Adipocyte (in vitro differentiated cells): ENCODE measurements at regions not wholly inside any gene's neighbourhood (a gene's known extent, or its start where the extent isn't known, plus 50 kb on each side); places are given as distances from the start of the nearest gene placed in this dataset.

Experiments used
- DNase-seq: peaks from one replicate; pipeline ENCODE4 v3.0.0-alpha.2; 2015; ENCODE audit warnings: low read depth
- H3K27me3 ChIP-seq: replicated peaks from 2 replicates; pipeline ENCODE4 v1.7.0; 2013; ENCODE audit warnings: mild to moderate bottlenecking, low read length, moderate library complexity; ENCODE audit not compliant: control insufficient read depth, insufficient read depth
- H3K36me3 ChIP-seq: 2 replicates; pipeline ENCODE4 v1.7.0; 2013; ENCODE audit warnings: low read length, mild to moderate bottlenecking, moderate library complexity; ENCODE audit not compliant: control insufficient read depth, insufficient read depth, severe bottlenecking
- H3K4me1 ChIP-seq: 2 replicates; pipeline ENCODE4 v1.7.0; 2013; ENCODE audit warnings: mild to moderate bottlenecking, low read length, moderate library complexity; ENCODE audit not compliant: control insufficient read depth, insufficient read depth
- H3K4me3 ChIP-seq: 2 replicates; pipeline ENCODE4 v1.7.0; 2013; ENCODE audit warnings: mild to moderate bottlenecking, low read length, moderate library complexity
- H3K9ac ChIP-seq: 2 replicates; pipeline ENCODE4 v1.7.0; 2013; ENCODE audit warnings: mild to moderate bottlenecking, low read length, moderate library complexity
- H3K9me3 ChIP-seq: 2 replicates; pipeline ENCODE4 v1.7.0; 2013; ENCODE audit warnings: mild to moderate bottlenecking, low read length, moderate library complexity; ENCODE audit not compliant: control insufficient read depth

DNA sequence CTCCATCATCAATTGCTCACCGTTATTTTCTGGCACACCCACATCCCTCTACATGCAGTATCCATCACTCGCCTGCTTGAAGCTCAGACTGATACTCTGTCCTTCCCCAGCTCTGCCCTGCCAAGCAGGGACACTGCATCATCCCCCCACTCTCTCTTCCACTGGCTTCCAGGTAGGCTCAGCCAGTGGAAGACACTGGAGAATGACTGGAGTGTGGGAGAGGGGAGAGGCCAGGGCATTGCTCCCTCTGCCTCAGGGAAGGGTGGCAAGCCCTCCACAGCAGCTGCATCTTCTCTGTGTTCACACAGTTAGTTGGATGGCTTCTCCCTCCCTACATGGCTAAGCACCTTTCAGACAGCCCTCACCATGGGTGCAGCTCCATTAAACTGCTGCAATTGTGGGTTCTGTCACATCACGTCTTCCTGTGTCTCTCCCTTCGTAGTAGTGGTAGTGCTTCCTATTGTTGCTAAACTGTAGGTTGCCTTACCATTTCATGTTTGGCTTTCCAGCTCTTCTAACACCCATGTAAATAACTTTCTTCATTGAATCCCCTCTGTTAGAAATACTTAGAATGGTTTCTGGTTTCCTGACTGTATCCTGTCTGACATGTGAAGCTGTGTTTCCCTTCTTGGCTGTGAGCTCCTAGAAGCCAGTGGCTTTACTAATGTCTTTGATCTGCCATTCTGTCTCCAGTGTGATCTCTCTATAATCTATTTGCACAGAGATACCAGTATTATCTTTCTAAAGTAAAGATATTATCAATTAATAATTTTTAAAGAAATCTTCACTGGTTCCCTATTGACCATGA, 483.7 kb upstream of the LRRN3 start:
- Histone ChIP-seq H3K9me3 (no peaks in the 10 kb centered on the region), H3K9ac (no peak overlapping the region), H3K27me3 (no peaks in the 10 kb centered on the region), H3K4me3 (no peak overlapping the region), H3K36me3 (no peaks in the 10 kb centered on the region), H3K4me1 (no peaks in the 10 kb centered on the region)
- DNase-seq, result no peak

DNA sequence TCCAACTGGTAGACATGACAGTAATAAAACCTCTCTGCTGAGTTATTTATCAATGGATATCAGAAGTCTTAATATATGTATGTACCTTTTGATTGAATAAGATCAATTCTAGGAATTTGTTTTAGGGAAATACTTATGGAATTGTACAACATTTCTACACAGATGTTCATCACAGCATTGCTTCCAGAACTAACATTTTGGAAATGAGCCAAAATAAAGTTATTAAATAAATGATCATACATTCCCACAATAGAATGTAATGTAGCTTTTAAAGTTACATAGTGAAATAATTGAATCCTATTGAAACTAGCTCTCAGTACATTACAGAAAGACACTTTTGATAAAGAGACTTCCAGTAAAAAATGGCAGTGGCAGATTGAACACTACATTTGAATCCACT, 481.6 kb upstream of the LRRN3 start:
- no peaks in the 10 kb centered on the region for H3K27me3 ChIP-seq
- H3K9me3 ChIP-seq, result no peaks in the 10 kb centered on the region
- no peak overlapping the region for H3K9ac ChIP-seq
- H3K4me1 ChIP-seq, result no peaks in the 10 kb centered on the region
- no peaks in the 10 kb centered on the region for H3K36me3 ChIP-seq
- no peak for DNase-seq
- H3K4me3 ChIP-seq, result no peak overlapping the region

DNA sequence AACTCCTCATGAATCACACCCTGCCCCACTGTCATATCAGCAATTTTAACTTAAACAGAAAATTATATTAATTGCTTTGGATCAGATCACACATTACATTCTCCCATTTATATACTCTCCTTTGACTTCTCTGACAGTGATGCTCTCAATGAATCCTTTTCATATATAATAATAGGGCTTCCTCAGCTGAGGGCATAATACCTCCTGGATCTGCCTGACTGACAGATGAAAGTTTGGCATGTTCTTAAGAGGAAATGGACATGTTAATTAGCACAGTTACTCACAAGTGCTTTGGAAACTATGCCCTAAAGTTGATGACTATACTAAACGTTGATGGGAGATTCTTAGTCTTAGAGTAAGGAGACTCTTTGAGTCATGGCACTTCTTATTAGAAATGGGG, 478.2 kb upstream of the LRRN3 start:
- DNase-seq, result no peak
- no peak overlapping the region for H3K9ac ChIP-seq
- H3K9me3 ChIP-seq, result no peaks in the 10 kb centered on the region
- no peaks in the 10 kb centered on the region for H3K27me3 ChIP-seq
- H3K4me3 ChIP-seq, result no peak overlapping the region
- no peaks in the 10 kb centered on the region for H3K4me1 ChIP-seq
- H3K36me3 ChIP-seq, result no peaks in the 10 kb centered on the region
